Lower leg skin (tissue), 4 donors: ENCODE measurements at regions not wholly inside any gene's neighbourhood (a gene's known extent, or its start where the extent isn't known, plus 50 kb on each side); places are given as distances from the start of the nearest gene placed in this dataset.

Source experiments
- DNase-seq, 2 donors: peaks; one replicate each; pipeline ENCODE4 v3.0.0-alpha.2; 2019; ENCODE audit warnings: low spot score in 2 of 2
- H3K4me3 ChIP-seq: fragments of 200-600 bp; sonication (generic); 2 replicates; pipeline ENCODE4 v1.5.1; 2017; ENCODE audit warnings: mild to moderate bottlenecking, low read depth; ENCODE audit not compliant: poor library complexity, severe bottlenecking
- POLR2A ChIP-seq, 2 donors: fragments of 450-650 bp; IDR thresholded peaks; one replicate each; pipeline ENCODE4 v1.6.1; 2016 to 2017; ENCODE audit warnings: antibody characterized with exemption in 2 of 2, mild to moderate bottlenecking in 1 of 2, moderate library complexity in 1 of 2
- WGBS, 2 donors: methylation state at CpG; one replicate each; pipeline ENCODE4 v1.1.5; 2018; 5-methylcytosine and 5-hydroxymethylcytosine counted together
- intact Hi-C: fragments of 100-400 bp; cut with DNase I; formaldehyde crosslinking; loops from one replicate; pipeline ENCODE4 v1.15.0; 2023; ENCODE audit warnings: low total_unique reads
- TF ChIP-seq, protein P1 (sequence below), 3 donors: fragments of 450-650 bp; IDR thresholded peaks; one replicate each; pipeline ENCODE4 v1.5.1; 2016; ENCODE audit warnings: antibody characterized with exemption in 3 of 3, mild to moderate bottlenecking in 3 of 3, moderate library complexity in 2 of 3

DNA sequence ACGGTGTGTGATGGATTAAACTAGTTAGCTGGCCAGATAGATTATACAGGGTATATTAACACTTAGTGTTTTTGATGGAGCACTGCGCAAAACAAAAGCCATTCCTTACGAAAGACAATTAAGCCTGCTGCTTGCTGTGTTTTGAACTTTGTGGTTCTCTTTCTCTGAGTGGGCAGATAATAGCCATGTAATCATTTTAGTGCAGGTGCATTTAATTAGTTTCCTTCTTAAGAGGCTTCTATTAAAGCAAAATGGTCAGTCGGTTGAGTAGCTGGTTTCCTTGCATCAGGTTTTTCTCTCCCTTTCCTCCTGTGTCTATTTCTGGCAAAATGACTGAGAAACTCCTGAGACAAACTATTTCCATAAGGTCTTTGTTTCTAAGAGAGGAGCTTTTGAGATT is 512.5 kb downstream of the DMAC1 start:
- intact Hi-C loops: no loop called here
- 57 to 60% methylated on average over 4 of the region's 4 CpGs for WGBS, 2 donors
- no peak for DNase-seq
- H3K4me3 ChIP-seq: no peak overlapping the region
- TF ChIP-seq, protein P1, sequence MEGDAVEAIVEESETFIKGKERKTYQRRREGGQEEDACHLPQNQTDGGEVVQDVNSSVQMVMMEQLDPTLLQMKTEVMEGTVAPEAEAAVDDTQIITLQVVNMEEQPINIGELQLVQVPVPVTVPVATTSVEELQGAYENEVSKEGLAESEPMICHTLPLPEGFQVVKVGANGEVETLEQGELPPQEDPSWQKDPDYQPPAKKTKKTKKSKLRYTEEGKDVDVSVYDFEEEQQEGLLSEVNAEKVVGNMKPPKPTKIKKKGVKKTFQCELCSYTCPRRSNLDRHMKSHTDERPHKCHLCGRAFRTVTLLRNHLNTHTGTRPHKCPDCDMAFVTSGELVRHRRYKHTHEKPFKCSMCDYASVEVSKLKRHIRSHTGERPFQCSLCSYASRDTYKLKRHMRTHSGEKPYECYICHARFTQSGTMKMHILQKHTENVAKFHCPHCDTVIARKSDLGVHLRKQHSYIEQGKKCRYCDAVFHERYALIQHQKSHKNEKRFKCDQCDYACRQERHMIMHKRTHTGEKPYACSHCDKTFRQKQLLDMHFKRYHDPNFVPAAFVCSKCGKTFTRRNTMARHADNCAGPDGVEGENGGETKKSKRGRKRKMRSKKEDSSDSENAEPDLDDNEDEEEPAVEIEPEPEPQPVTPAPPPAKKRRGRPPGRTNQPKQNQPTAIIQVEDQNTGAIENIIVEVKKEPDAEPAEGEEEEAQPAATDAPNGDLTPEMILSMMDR (IDR thresholded peaks at IDR 0.05): no peak
- no peak for TF ChIP-seq POLR2A (IDR thresholded peaks at IDR 0.05)

DNA sequence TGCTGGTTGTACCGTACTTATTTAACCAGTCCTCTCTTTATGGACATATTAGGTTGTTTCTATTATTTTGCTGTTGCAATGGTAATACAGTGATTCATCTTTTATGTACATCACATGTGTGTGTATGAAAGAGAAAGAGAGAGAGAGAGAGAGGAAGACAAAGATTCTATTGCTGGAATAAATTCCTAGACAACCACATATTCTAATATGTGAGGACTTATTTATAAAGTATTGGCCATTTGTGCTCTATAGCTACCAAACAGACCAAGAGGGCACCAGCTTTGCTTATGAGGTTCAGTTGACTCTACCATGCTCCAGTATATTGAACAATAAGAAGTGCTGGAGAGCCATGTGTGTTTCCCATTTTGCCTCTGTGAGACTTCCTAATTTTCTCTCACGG is 513.5 kb downstream of the DMAC1 start:
- 49 to 73% methylated on average over 2 of the region's 2 CpGs for WGBS, 2 donors
- no peak overlapping the region for H3K4me3 ChIP-seq
- intact Hi-C loops: no loop called here
- TF ChIP-seq, protein P1 (IDR thresholded peaks at IDR 0.05): no peak
- TF ChIP-seq POLR2A (IDR thresholded peaks at IDR 0.05): no peak
- no peak for DNase-seq

GRCh38 chr9:7285199-7285598 is 514.4 kb downstream of the DMAC1 start:
- intact Hi-C loops: no loop called here
- no peak for DNase-seq
- WGBS, 2 donors: 55 to 65% methylated on average over 5 of the region's 5 CpGs
- TF ChIP-seq, protein P1 (IDR thresholded peaks at IDR 0.05): no peak
- no peak for TF ChIP-seq POLR2A (IDR thresholded peaks at IDR 0.05)
- no peak overlapping the region for H3K4me3 ChIP-seq

- WGBS, 2 donors: 48 to 73% methylated on average over 2 of the region's 2 CpGs
- intact Hi-C loops: no loop called here
- TF ChIP-seq POLR2A (IDR thresholded peaks at IDR 0.05): no peak
- TF ChIP-seq, protein P1 (IDR thresholded peaks at IDR 0.05): no peak
- DNase-seq: no peak
- H3K4me3 ChIP-seq: no peak overlapping the region
Observed at GRCh38 chr9:7284517-7284916, 515.1 kb downstream of the DMAC1 start.

- DNase-seq: no peak
- intact Hi-C loops: no loop called here
- 83 to 100% methylated on average over 1 of the region's 1 CpG for WGBS, 2 donors
- TF ChIP-seq POLR2A (IDR thresholded peaks at IDR 0.05): no peak
- TF ChIP-seq, protein P1 (IDR thresholded peaks at IDR 0.05): no peak
- H3K4me3 ChIP-seq: no peak overlapping the region
Observed at GRCh38 chr9:7284117-7284516, 515.5 kb downstream of the DMAC1 start.

DNA sequence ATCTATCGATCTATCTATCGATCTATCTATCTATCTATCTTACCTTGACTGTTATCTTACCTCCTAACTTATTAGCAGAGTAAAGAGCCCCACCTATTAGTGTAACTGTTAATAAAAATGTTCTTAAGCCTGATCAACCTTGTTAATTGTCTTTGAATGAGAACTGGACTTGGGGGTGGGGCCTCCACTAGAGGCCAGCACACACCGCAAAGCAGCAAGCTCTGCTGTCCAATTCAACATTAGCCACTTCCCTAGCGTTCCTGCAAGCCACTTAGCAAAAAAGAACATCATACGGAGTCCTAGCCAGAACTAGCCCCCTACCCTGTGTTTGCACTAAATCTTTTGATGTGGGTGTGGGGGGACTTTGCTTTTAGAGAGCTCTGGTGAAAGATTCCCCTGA is 515.8 kb downstream of the KDM4C start:
- no peak for DNase-seq
- TF ChIP-seq, protein P1 (IDR thresholded peaks at IDR 0.05): no peak
- TF ChIP-seq POLR2A (IDR thresholded peaks at IDR 0.05): no peak
- no peak overlapping the region for H3K4me3 ChIP-seq
- intact Hi-C loops: no loop called here
- WGBS, 2 donors: 59 to 75% methylated on average over 5 of the region's 5 CpGs
